ENCODE measurements at regions not wholly inside any gene's neighbourhood (a gene's known extent, or its start where the extent isn't known, plus 50 kb on each side); places are given as distances from the start of the nearest gene placed in this dataset.

DNA sequence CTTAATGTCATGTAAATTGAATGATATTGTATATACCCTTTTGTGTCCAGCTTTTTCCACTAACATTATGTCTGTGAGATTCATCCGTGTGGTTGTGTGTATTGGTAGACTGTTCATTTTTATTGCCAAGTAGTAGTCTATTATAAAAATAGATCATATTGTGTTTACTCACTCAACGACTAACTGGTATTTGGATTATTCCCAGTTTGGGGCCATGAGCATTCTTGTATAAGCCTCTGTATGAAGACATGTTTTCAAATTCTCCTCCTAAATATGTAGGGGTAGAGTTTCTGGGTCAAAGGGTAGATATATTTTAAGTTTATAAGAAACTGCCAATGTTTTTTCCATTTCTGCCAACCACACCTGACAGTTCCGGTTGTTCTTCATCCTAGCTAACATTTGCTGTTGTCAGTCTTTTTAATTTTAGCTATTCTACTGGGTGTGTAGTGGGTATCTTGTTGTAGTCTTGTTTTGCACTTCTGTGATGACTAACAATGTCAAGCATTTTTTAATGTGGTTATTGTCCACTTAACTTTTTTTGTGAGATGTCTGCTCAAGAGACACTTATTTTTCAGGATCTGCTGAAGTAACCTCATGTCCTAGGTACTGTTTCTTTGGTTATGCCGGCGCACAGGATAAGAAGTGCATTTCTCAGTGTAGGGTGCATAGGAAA lies 93.2 kb downstream of the DACT1 start:
- Histone ChIP-seq H3K27me3 (ENCODE audit: control insufficient read depth, insufficient read depth, low read length) (no peaks in the 10 kb centered on the region), H3K27ac (ENCODE audit: low read depth, low read length) (no peak overlapping the region)

DNA sequence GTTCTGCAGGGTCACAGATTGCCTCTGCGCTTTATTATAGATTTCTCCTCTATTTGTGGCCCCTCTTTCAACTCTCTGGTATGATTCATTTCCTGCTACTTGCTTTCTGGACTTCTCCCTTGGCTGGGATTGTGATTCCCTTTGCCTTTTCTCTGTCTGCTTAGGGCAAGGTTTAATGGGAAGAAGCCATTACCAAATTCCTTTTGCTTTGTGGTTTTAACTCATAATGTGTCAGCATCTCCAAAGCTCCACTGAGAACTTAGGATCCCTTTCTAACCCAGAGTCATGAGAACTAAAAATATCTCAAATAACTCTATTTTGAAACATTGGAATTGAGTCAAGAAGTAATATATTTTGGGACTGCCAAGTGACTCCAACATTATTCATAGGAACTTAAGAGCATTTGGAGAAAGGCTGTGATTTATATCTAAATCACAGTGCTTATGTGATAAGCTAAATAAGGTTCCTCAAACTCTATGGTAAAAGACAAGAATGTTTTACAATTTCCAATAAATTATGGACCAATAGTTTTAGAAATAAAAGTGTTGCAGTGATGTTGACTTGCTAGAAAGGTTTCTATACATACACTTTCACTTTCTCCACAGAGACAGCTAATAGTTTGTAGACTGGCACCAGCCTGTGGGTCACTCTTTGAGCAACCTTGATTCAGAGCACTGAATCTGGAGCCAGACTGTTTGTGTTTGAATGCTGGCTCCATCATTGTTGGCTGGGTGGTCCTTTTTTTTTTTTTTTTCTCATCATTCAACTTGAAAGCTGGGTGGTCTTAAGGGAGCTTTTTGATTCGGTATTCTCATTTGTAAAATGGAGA lies 93.9 kb downstream of the DACT1 start:
- Histone ChIP-seq H3K27ac (ENCODE audit: low read depth, low read length) (no peak overlapping the region), H3K9ac (ENCODE audit: low read length) (no peak overlapping the region), H3K4me3 (ENCODE audit: low read depth, low read length) (no peak overlapping the region), H3K4me1 (ENCODE audit: control insufficient read depth, insufficient read depth, low read length) (no peaks in the 10 kb centered on the region), H3K27me3 (ENCODE audit: control insufficient read depth, insufficient read depth, low read length) (no peaks in the 10 kb centered on the region), H3K36me3 (ENCODE audit: control insufficient read depth, insufficient read depth, low read length) (no peaks in the 10 kb centered on the region), H3K9me3 (ENCODE audit: control insufficient read depth, insufficient read depth, low read depth, low read length) (no peaks in the 10 kb centered on the region)

More for the DNA sequence above, 93.2 kb downstream of the DACT1 start:
- no peak overlapping the region for H3K9ac ChIP-seq (ENCODE audit: low read length)
- no peaks in the 10 kb centered on the region for H3K9me3 ChIP-seq (ENCODE audit: control insufficient read depth, insufficient read depth, low read depth, low read length)
- no peaks in the 10 kb centered on the region for H3K4me1 ChIP-seq (ENCODE audit: control insufficient read depth, insufficient read depth, low read length)
- no peaks in the 10 kb centered on the region for H3K36me3 ChIP-seq (ENCODE audit: control insufficient read depth, insufficient read depth, low read length)
- H3K4me3 ChIP-seq (ENCODE audit: low read depth, low read length), result no peak overlapping the region

DNA sequence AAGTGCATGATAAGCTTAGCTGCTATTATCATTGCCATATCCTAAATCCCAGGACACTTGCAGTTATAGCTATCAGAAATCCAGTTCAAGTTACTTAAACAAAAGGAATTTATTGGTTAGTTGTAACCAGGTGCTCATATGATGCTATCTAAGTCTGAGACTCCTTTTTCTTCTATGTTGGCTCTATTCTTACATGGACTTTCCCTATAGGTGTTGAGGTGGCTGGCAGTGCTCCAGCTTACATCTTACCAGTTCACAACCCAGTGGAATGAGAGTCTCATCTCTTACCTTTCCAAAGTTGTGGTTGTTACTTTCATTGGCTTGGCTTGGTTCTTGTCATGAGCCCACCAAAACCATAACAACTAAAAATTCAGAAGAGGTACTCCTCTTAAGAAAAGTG lies 94.6 kb downstream of the DACT1 start:
- H3K27ac ChIP-seq (ENCODE audit: low read depth, low read length), result no peak overlapping the region
- H3K9ac ChIP-seq (ENCODE audit: low read length), result no peak overlapping the region
- no peaks in the 10 kb centered on the region for H3K9me3 ChIP-seq (ENCODE audit: control insufficient read depth, insufficient read depth, low read depth, low read length)
- no peaks in the 10 kb centered on the region for H3K4me1 ChIP-seq (ENCODE audit: control insufficient read depth, insufficient read depth, low read length)
- no peaks in the 10 kb centered on the region for H3K36me3 ChIP-seq (ENCODE audit: control insufficient read depth, insufficient read depth, low read length)
- no peaks in the 10 kb centered on the region for H3K27me3 ChIP-seq (ENCODE audit: control insufficient read depth, insufficient read depth, low read length)
- H3K4me3 ChIP-seq (ENCODE audit: low read depth, low read length), result no peak overlapping the region

DNA sequence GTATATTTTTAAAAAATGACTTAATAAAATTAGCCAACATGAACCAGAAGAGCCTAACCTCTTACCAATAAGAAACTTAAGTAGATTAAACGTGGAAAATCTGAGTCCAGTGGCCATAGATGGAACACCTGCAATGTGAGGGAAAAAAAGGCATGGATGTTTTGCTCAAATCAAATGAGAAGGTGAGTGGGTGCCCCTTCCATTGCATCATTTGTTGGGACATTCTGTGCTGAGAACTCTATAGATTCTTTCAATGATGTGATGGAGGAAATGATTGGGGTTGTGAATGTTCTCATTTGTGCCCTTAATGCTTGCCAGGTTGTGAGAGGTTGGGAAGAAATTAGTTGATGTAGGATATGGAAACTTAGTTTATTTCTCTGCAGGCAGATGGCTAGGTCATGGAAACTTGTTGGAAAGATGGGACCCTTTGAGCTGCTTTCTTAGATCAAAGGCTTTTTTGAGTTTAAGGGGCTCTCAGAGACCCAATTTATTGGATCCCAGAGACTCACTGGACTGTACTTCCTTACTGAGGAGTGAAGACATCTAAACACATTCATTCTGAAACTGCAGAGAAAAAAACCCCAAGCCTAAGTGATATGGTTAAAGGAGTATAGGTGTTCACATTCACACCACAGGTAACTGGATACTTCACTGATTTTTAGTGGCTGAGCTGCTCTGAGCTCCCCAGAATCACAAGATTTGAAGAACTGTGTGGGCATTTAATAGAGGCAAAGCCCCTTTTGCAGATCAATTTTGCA lies 95.9 kb downstream of the DACT1 start:
- no peaks in the 10 kb centered on the region for H3K9me3 ChIP-seq (ENCODE audit: control insufficient read depth, insufficient read depth, low read depth, low read length)
- H3K27ac ChIP-seq (ENCODE audit: low read depth, low read length), result no peak overlapping the region
- no peaks in the 10 kb centered on the region for H3K36me3 ChIP-seq (ENCODE audit: control insufficient read depth, insufficient read depth, low read length)
- no peak overlapping the region for H3K9ac ChIP-seq (ENCODE audit: low read length)
- H3K4me1 ChIP-seq (ENCODE audit: control insufficient read depth, insufficient read depth, low read length), result no peaks in the 10 kb centered on the region
- no peaks in the 10 kb centered on the region for H3K27me3 ChIP-seq (ENCODE audit: control insufficient read depth, insufficient read depth, low read length)
- no peak overlapping the region for H3K4me3 ChIP-seq (ENCODE audit: low read depth, low read length)

DNA sequence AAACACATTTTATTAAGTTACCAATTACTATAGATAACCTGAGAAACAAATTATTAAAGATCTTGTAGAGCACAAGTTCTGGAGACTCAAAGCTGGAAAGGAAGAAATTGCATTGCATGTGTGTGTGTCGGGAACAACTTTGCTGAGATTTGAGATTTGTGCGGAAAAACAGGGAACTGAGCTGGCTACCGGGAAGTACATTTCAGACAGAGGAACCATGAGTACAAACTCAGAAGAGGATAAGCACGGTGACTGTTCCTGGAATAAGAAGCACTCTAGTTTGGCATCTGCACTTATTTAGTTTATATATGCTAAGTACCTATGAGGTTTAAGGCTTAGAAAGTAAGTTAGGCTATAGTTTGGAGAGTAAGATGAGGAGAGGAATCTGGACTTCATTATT lies 97.8 kb downstream of the DACT1 start:
- no peaks in the 10 kb centered on the region for H3K27me3 ChIP-seq (ENCODE audit: control insufficient read depth, insufficient read depth, low read length)

DNA sequence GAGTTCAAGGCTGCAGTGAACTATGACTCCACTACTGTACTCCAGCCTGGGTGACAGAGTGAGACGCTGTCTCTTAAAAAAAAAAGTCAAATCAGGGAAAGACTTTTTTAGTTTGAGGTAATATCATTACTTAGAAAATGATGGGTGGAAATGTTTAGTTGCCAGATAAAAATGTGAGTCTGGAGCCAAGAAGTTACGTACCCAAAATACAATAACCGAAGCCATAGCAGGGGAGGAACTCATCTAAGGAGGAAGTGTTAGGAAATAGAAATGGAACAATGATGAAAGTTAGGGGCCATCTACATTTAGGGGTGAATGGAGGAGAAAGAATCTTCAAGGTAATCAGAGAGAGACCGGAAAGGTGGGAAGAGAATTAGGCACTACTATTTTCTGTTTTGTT lies 98.8 kb downstream of the DACT1 start:
- Histone ChIP-seq H3K4me3 (ENCODE audit: low read depth, low read length) (no peak overlapping the region), H3K9ac (ENCODE audit: low read length) (no peak overlapping the region), H3K36me3 (ENCODE audit: control insufficient read depth, insufficient read depth, low read length) (no peaks in the 10 kb centered on the region), H3K27ac (ENCODE audit: low read depth, low read length) (no peak overlapping the region), H3K27me3 (ENCODE audit: control insufficient read depth, insufficient read depth, low read length) (no peaks in the 10 kb centered on the region), H3K9me3 (ENCODE audit: control insufficient read depth, insufficient read depth, low read depth, low read length) (no peaks in the 10 kb centered on the region), H3K4me1 (ENCODE audit: control insufficient read depth, insufficient read depth, low read length) (no peaks in the 10 kb centered on the region)

More for the DNA sequence above, 97.8 kb downstream of the DACT1 start:
- no peaks in the 10 kb centered on the region for H3K4me1 ChIP-seq (ENCODE audit: control insufficient read depth, insufficient read depth, low read length)
- no peaks in the 10 kb centered on the region for H3K9me3 ChIP-seq (ENCODE audit: control insufficient read depth, insufficient read depth, low read depth, low read length)
- no peak overlapping the region for H3K4me3 ChIP-seq (ENCODE audit: low read depth, low read length)
- H3K36me3 ChIP-seq (ENCODE audit: control insufficient read depth, insufficient read depth, low read length), result no peaks in the 10 kb centered on the region
- no peak overlapping the region for H3K27ac ChIP-seq (ENCODE audit: low read depth, low read length)
- H3K9ac ChIP-seq (ENCODE audit: low read length), result no peak overlapping the region

DNA sequence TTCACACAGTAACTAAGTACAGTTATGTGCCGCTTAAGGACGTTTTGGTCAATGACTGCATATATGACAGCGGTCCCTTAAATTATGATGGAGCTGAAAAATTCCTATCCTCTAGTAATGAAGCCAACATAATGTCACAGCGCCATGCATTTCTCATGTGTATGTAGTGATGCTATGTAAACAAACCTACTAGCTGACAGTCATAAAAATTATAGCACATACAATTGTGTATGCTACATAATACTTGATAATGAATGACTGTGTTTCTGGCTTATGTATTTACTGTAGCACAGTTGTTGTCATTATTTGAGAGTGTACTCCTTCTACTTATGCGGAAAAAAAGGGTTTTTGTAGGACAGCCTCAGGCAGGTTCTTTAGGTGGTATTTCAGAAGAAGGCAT lies 99.7 kb downstream of the DACT1 start:
- H3K36me3 ChIP-seq (ENCODE audit: control insufficient read depth, insufficient read depth, low read length), result no peaks in the 10 kb centered on the region
- no peaks in the 10 kb centered on the region for H3K27me3 ChIP-seq (ENCODE audit: control insufficient read depth, insufficient read depth, low read length)
- H3K9me3 ChIP-seq (ENCODE audit: control insufficient read depth, insufficient read depth, low read depth, low read length), result no peaks in the 10 kb centered on the region
- H3K4me3 ChIP-seq (ENCODE audit: low read depth, low read length), result no peak overlapping the region
- H3K4me1 ChIP-seq (ENCODE audit: control insufficient read depth, insufficient read depth, low read length), result no peaks in the 10 kb centered on the region
- H3K9ac ChIP-seq (ENCODE audit: low read length), result no peak overlapping the region
- H3K27ac ChIP-seq (ENCODE audit: low read depth, low read length), result no peak overlapping the region

DNA sequence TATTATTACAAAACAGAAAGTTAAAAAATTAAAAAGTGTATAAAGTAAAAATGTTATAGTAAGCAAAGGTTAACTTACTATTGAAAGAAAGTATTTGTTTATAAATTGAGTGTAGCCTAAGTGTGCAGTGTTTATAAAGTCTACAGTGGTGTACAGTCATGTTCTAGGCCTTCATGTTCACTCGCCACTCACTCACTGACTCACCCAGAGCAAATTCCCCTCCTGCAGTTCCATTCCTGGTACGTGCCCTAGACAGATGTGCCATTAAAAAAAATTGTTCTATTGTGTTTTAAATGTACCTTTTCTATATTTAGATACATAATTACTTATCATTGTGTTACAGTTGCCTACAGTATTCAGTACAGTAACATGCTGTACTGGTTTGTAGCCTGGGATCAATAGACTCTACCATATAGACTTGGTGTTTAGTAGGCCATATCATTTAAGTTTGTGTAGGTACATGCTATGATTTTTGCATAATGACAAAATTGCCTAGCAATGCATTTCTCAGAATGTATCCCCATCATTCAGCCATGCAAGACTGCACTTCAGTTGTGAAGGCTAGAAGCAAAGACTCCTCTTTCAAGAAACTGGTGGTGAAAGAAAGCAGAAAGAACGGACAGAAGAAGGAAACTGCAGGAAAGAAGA lies 100.6 kb downstream of the DACT1 start:
- Histone ChIP-seq H3K4me3 (ENCODE audit: low read depth, low read length) (no peak overlapping the region), H3K27me3 (ENCODE audit: control insufficient read depth, insufficient read depth, low read length) (no peaks in the 10 kb centered on the region), H3K9me3 (ENCODE audit: control insufficient read depth, insufficient read depth, low read depth, low read length) (no peaks in the 10 kb centered on the region), H3K27ac (ENCODE audit: low read depth, low read length) (no peak overlapping the region), H3K9ac (ENCODE audit: low read length) (no peak overlapping the region), H3K36me3 (ENCODE audit: control insufficient read depth, insufficient read depth, low read length) (no peaks in the 10 kb centered on the region), H3K4me1 (ENCODE audit: control insufficient read depth, insufficient read depth, low read length) (no peaks in the 10 kb centered on the region)

DNA sequence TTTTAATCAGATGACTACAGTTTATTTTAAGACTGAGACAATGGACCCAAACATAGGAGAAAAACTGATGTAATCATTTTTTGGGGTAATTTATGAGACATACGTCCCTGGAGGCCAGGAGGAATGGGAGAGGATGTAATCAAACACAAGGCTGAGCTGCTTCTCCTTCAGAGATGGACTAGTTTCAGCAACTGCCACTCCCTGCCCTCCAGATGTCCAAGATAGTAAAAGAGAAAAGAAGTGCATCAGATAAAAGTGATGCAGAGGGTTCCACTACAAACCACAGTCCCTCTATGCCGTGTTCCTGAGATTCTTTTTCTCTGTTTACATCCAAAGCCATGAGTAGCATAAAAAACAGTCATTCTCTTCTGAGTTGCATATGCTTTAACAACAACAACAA lies 101.1 kb downstream of the DACT1 start:
- H3K27ac ChIP-seq (ENCODE audit: low read depth, low read length), result no peak overlapping the region
- no peak overlapping the region for H3K4me3 ChIP-seq (ENCODE audit: low read depth, low read length)
- H3K4me1 ChIP-seq (ENCODE audit: control insufficient read depth, insufficient read depth, low read length), result peaks cover 5% of the 10 kb centered on the region; the same call in 1 of the 2 replicates
- H3K36me3 ChIP-seq (ENCODE audit: control insufficient read depth, insufficient read depth, low read length), result no peaks in the 10 kb centered on the region
- H3K9ac ChIP-seq (ENCODE audit: low read length), result no peak overlapping the region
- no peaks in the 10 kb centered on the region for H3K9me3 ChIP-seq (ENCODE audit: control insufficient read depth, insufficient read depth, low read depth, low read length)
- no peaks in the 10 kb centered on the region for H3K27me3 ChIP-seq (ENCODE audit: control insufficient read depth, insufficient read depth, low read length)

DNA sequence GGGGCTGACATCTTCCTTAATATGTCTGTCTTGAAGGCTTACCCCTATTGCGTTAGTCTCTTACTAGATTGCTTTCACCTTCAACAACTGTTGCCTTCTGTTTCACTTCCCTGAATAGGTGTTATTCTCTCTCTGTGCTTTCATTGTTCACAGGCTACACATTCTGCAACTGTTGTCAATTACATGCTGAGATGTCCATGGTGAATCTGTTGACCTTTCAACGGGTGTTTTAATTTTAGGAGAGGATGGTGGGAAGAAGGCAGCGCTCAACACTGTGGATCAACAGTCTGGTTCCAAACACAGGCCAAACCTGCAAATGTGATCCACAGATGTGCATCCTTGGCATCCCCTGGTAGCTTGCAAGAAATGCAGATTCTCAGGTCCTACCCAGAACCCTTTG lies 101.9 kb downstream of the DACT1 start:
- no peak overlapping the region for H3K9ac ChIP-seq (ENCODE audit: low read length)
- H3K9me3 ChIP-seq (ENCODE audit: control insufficient read depth, insufficient read depth, low read depth, low read length), result no peaks in the 10 kb centered on the region
- no peaks in the 10 kb centered on the region for H3K27me3 ChIP-seq (ENCODE audit: control insufficient read depth, insufficient read depth, low read length)
- H3K4me1 ChIP-seq (ENCODE audit: control insufficient read depth, insufficient read depth, low read length), result peaks cover 5% of the 10 kb centered on the region; the same call in 1 of the 2 replicates
- no peak overlapping the region for H3K27ac ChIP-seq (ENCODE audit: low read depth, low read length)
- H3K4me3 ChIP-seq (ENCODE audit: low read depth, low read length), result no peak overlapping the region
- no peaks in the 10 kb centered on the region for H3K36me3 ChIP-seq (ENCODE audit: control insufficient read depth, insufficient read depth, low read length)
